Vagina (tissue), 2 donors: ENCODE measurements at regions not wholly inside any gene's neighbourhood (a gene's known extent, or its start where the extent isn't known, plus 50 kb on each side); places are given as distances from the start of the nearest gene placed in this dataset.
"Not testable (repeated sequence)": the region's sequence is repeated elsewhere in the genome, so short reads cannot be mapped to it uniquely, and the experiment has no call there.

ENCODE experiments used
- POLR2A ChIP-seq, 2 donors: fragments of 450-650 bp; IDR thresholded peaks; one replicate each; pipeline ENCODE4 v1.6.1; 2017; ENCODE audit warnings: antibody characterized with exemption in 2 of 2, mild to moderate bottlenecking in 2 of 2, moderate library complexity in 2 of 2
- TF ChIP-seq, protein P1 (sequence below), 3 experiments: fragments of 450-650 bp in 2 of 3; fragments of 200-600 bp in 1 of 3; sonication (generic) in 1 of 3; IDR thresholded peaks; one replicate each; pipeline ENCODE4 v1.5.1; 2017 to 2019; ENCODE audit warnings: antibody characterized with exemption in 3 of 3, mild to moderate bottlenecking in 2 of 3, moderate library complexity in 2 of 3

DNA sequence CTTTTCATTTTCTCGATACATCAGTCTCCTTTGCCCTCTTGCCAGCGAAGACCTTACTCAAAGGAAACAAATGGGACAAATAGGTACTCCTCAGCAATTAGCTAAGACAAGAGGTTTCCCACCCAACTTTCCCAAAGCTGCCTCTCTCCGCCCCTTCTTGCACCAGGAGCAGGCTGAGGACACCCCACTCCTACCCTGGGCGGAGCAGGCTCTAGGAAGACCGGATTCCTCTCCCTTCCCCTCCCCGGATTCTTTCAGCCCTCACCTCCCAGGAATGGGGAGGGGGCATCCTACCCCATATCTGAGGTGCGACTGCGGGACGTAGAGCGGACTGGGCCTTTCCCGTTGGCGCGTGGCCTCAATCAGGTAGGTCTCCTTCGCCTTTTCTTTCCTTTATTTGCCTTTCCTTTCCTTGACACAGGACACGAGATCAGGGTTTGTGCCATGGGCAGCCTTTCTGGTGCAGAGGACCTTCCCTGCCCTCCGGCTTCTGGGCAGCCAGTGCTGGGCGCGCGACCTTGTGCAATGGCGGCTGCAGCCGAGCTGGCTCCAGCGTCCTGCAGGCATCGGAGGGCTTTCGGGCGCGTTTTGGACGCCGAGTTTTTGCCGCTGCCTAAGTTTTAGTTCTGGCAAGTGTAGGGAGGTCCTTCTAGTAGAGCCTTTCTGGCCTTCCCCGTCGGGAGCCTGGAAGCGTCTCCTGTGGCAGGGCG lies 161.9 kb downstream of the PLS3 start:
- TF ChIP-seq, protein P1, sequence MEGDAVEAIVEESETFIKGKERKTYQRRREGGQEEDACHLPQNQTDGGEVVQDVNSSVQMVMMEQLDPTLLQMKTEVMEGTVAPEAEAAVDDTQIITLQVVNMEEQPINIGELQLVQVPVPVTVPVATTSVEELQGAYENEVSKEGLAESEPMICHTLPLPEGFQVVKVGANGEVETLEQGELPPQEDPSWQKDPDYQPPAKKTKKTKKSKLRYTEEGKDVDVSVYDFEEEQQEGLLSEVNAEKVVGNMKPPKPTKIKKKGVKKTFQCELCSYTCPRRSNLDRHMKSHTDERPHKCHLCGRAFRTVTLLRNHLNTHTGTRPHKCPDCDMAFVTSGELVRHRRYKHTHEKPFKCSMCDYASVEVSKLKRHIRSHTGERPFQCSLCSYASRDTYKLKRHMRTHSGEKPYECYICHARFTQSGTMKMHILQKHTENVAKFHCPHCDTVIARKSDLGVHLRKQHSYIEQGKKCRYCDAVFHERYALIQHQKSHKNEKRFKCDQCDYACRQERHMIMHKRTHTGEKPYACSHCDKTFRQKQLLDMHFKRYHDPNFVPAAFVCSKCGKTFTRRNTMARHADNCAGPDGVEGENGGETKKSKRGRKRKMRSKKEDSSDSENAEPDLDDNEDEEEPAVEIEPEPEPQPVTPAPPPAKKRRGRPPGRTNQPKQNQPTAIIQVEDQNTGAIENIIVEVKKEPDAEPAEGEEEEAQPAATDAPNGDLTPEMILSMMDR (IDR thresholded peaks at IDR 0.05), result not testable (repeated sequence)
- not testable (repeated sequence) for TF ChIP-seq POLR2A (IDR thresholded peaks at IDR 0.05)
